ENCODE measurements at regions not wholly inside any gene's neighbourhood (a gene's known extent, or its start where the extent isn't known, plus 50 kb on each side); places are given as distances from the start of the nearest gene placed in this dataset.

DNA sequence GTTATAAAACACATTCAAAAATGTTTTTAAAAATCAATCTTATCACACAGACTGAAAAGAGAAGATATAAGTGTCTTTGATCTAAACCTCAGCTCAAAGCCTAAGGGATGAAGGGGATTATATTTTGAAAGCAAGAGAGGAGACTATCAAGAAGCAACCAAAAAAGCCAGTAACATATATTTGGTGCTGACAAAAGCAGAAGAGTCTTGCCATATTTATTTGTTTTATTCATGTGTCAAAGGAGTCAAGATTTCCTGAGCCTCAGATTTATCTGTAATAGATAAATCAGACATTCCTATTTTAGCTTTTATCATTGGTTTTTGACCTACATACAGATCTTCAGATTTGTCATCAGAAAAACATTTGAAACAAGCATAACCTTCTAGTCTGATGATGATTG is 798.6 kb upstream of the PCDH9 start:
- Mint-ChIP-seq H3K4me3 (ENCODE audit: low read depth) (no peak overlapping the region), H3K9me3 (ENCODE audit: low read depth) (peaks cover 4% of the 10 kb centered on the region), H3K36me3 (ENCODE audit: insufficient read depth) (no peaks in the 10 kb centered on the region), H3K27me3 (no peaks in the 10 kb centered on the region), H3K27ac (no peak overlapping the region), H3K4me1 (ENCODE audit: low read depth) (peaks cover 5% of the 10 kb centered on the region)
- TF ChIP-seq, protein P1, sequence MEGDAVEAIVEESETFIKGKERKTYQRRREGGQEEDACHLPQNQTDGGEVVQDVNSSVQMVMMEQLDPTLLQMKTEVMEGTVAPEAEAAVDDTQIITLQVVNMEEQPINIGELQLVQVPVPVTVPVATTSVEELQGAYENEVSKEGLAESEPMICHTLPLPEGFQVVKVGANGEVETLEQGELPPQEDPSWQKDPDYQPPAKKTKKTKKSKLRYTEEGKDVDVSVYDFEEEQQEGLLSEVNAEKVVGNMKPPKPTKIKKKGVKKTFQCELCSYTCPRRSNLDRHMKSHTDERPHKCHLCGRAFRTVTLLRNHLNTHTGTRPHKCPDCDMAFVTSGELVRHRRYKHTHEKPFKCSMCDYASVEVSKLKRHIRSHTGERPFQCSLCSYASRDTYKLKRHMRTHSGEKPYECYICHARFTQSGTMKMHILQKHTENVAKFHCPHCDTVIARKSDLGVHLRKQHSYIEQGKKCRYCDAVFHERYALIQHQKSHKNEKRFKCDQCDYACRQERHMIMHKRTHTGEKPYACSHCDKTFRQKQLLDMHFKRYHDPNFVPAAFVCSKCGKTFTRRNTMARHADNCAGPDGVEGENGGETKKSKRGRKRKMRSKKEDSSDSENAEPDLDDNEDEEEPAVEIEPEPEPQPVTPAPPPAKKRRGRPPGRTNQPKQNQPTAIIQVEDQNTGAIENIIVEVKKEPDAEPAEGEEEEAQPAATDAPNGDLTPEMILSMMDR (IDR thresholded peaks at IDR 0.05; ENCODE audit: unreplicated experiment) = no peak
- no peak for DNase-seq (ENCODE audit: low spot score, unreplicated experiment)

DNA sequence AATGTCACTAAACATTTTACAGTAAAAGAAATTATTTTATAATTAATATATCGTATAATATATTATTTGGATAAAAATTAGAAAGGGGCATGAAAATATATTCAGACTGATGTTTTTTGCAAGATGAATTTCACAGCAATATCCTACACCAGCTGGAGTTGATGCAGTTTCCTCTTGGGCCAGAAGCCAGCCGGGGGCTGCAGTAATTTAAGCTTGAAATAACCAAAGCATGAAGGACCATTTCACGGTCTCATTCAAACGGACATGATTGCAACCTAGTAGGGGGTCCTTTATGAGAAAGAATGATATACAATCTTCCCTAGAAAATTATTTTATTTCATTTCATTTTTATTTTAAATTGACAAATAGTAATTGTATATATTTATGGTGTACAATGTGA is 797.2 kb upstream of the PCDH9 start:
- TF ChIP-seq, protein P1 (IDR thresholded peaks at IDR 0.05; ENCODE audit: unreplicated experiment) = no peak
- Mint-ChIP-seq H3K4me1 (ENCODE audit: low read depth) (peaks cover 5% of the 10 kb centered on the region), H3K27me3 (no peaks in the 10 kb centered on the region), H3K9me3 (ENCODE audit: low read depth) (peaks cover 6% of the 10 kb centered on the region), H3K4me3 (ENCODE audit: low read depth) (no peak overlapping the region), H3K36me3 (ENCODE audit: insufficient read depth) (no peaks in the 10 kb centered on the region), H3K27ac (no peak overlapping the region)
- DNase-seq (ENCODE audit: low spot score, unreplicated experiment) = no peak

GRCh38 chr13:68026077-68026476 is 795.9 kb upstream of the PCDH9 start:
- H3K4me3 Mint-ChIP-seq (ENCODE audit: low read depth) = no peak overlapping the region
- H3K27me3 Mint-ChIP-seq = no peaks in the 10 kb centered on the region
- H3K4me1 Mint-ChIP-seq (ENCODE audit: low read depth) = peaks cover 5% of the 10 kb centered on the region
- no peak for DNase-seq (ENCODE audit: low spot score, unreplicated experiment)
- H3K9me3 Mint-ChIP-seq (ENCODE audit: low read depth) = peaks cover 14% of the 10 kb centered on the region
- H3K36me3 Mint-ChIP-seq (ENCODE audit: insufficient read depth) = no peaks in the 10 kb centered on the region
- no peak overlapping the region for H3K27ac Mint-ChIP-seq
- TF ChIP-seq, protein P1 (IDR thresholded peaks at IDR 0.05; ENCODE audit: unreplicated experiment) = no peak

DNA sequence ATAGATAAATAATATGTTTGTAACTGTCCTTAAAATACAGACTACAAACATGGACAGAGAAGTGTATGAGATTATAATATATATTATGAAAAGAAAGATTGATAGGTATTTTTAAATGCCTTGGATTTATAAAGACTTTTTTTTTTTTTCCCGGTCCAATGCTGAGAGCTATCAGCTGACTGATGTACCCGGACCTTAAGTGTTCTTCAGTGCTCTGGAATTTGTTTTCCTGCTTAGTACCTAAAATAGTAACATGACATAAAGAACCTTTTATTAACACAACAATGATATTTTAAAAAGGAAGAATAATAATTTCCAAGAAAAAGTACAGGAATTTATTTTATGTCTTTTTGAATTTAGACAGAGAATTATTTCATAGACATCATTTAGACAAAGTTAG is 795.5 kb upstream of the PCDH9 start:
- no peak for DNase-seq (ENCODE audit: low spot score, unreplicated experiment)
- Mint-ChIP-seq H3K4me3 (ENCODE audit: low read depth) (no peak overlapping the region), H3K36me3 (ENCODE audit: insufficient read depth) (no peaks in the 10 kb centered on the region), H3K4me1 (ENCODE audit: low read depth) (peaks cover 5% of the 10 kb centered on the region), H3K27ac (no peak overlapping the region), H3K9me3 (ENCODE audit: low read depth) (peaks cover 14% of the 10 kb centered on the region), H3K27me3 (no peaks in the 10 kb centered on the region)
- TF ChIP-seq, protein P1 (IDR thresholded peaks at IDR 0.05; ENCODE audit: unreplicated experiment) = no peak

DNA sequence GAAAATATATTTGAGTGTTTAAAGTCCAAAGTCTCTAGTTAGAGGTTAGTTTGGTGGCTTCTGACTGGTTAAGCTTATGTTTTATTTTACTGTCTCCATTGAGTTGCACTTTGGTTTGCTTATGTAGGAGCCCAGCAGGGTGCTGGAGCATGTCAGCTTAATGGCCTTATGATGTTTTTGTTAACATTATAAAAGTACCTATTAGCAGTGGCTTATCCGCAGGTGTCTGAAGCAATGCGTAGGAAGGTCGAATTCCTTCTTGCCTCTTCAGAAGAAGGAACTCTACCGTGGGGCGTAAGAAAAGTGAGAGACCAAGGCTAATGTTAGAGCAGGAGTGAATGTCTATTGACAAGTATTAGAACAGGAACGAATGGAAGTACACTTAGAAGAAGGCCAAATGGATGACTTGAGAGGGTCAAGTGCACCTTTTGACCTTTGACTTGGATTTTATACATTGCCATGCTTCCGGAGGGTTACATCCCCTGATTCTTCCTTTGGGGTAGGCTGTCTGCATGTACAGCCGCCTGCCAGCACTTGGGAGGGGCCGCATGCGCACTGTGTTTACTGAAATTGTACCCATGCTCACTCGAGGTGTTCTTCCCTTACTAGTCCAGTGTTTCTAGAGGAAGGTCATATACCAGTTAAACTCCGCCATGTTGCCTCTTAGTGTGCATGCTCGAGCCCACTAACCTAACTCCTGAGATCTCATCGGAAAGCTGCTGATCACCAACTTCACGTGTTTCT is 793.9 kb upstream of the PCDH9 start:
- peaks cover 8% of the 10 kb centered on the region for H3K4me1 Mint-ChIP-seq (ENCODE audit: low read depth)
- TF ChIP-seq, protein P1 (IDR thresholded peaks at IDR 0.05; ENCODE audit: unreplicated experiment) = no peak
- peaks cover 14% of the 10 kb centered on the region for H3K9me3 Mint-ChIP-seq (ENCODE audit: low read depth)
- H3K27me3 Mint-ChIP-seq = no peaks in the 10 kb centered on the region
- no peak overlapping the region for H3K4me3 Mint-ChIP-seq (ENCODE audit: low read depth)
- DNase-seq (ENCODE audit: low spot score, unreplicated experiment) = no peak
- no peaks in the 10 kb centered on the region for H3K36me3 Mint-ChIP-seq (ENCODE audit: insufficient read depth)
- H3K27ac Mint-ChIP-seq = no peak overlapping the region

Measured in progenitor cell of endocrine pancreas (in vitro differentiated cells).